Panc1 (cell line): ENCODE measurements at regions not wholly inside any gene's neighbourhood (a gene's known extent, or its start where the extent isn't known, plus 50 kb on each side); places are given as distances from the start of the nearest gene placed in this dataset.

Experiments
- CTCF ChIP-seq: fragments of 450-650 bp; IDR thresholded peaks from 2 replicates; pipeline ENCODE4 v1.5.1; 2017; ENCODE audit warnings: mild to moderate bottlenecking
- POLR2AphosphoS5 ChIP-seq: IDR thresholded peaks from 2 replicates; pipeline ENCODE4 v1.6.1; 2012; ENCODE audit warnings: mild to moderate bottlenecking, low read depth, low read length, moderate library complexity
- SIN3A ChIP-seq: IDR thresholded peaks from 2 replicates; pipeline ENCODE4 v1.6.1; 2012; ENCODE audit warnings: low read depth, mild to moderate bottlenecking, low read length, moderate library complexity, borderline replicate concordance; ENCODE audit not compliant: insufficient read depth

- TF ChIP-seq CTCF (no peak), POLR2AphosphoS5 (no peak), SIN3A (no peak)
Observed at GRCh38 chr14:53390008-53390407, 236.9 kb upstream of the DDHD1 start.
